GM21447 (cell line): ENCODE measurements at regions not wholly inside any gene's neighbourhood (a gene's known extent, or its start where the extent isn't known, plus 50 kb on each side); places are given as distances from the start of the nearest gene placed in this dataset.

Experiments
- ATAC-seq: cut with Tn5 transposase; IDR thresholded peaks from one replicate; pipeline ENCODE4 v1.9.1; 2021; ENCODE audit not compliant: unreplicated experiment

DNA sequence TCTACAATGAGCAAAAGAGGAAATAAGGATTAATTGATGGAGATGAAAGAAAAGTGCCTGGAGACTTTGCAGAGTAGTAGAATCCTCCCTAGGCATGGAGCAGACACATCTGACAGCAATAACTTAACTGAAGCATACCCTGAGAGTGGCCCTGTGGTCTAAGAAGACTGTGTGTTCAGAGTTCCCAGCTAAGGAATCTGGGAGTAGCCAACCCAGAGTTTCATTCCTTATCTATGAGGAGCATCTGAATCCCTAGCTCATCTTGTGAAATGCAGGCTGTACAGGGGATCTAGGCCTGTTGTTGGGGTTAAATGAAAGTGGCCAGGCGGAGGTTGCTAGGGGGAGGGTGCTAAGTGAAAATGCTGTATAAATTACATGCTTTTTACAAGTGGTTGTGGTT is 233.1 kb upstream of the FBXL7 start:
- no peak for ATAC-seq

- no peak for ATAC-seq
Measured at GRCh38 chr5:15266229-15266628, 233.8 kb upstream of the FBXL7 start.

DNA sequence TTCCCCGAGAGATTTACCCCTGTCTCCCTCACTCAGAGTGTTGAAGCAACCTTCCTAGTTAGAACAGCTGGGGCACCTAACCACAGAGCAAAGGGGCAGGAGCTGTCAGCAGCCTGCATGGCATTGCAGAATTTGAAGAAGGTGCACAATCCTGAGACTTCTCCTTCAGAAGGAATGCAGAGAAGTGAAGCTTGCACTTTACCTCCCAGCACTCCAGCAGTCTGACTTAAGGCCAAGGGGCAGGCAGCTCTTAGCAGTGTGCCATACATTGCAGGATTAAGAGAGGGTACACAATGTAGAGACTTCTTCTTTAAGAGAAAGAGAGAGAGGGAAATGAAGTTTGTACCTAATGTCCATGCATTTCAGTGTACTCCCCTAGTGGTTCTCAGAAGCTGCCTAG is 236.0 kb upstream of the FBXL7 start:
- ATAC-seq = no peak

DNA sequence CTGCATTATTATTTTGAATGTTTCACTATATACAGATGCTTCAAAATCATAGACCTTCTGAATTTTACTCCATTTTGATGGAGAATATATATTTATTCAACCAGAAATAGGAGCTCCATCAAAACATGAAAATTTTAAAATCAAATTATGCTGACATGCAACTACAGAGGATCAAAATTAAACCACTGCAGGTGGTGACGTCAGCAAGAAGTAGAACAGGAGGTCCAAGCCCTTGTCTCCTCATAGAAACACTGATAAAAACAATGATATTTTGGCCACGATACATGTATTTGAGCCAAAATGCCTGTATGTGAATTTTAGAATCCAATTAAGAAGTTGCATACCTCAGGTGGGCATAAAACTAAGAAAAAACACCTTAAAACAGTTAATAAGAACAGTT is 236.6 kb upstream of the FBXL7 start:
- no peak for ATAC-seq

GRCh38 chr5:15261269-15261995 is 238.5 kb upstream of the FBXL7 start:
- ATAC-seq = no peak

GRCh38 chr5:15260356-15261268 is 239.4 kb upstream of the FBXL7 start:
- ATAC-seq = no peak

DNA sequence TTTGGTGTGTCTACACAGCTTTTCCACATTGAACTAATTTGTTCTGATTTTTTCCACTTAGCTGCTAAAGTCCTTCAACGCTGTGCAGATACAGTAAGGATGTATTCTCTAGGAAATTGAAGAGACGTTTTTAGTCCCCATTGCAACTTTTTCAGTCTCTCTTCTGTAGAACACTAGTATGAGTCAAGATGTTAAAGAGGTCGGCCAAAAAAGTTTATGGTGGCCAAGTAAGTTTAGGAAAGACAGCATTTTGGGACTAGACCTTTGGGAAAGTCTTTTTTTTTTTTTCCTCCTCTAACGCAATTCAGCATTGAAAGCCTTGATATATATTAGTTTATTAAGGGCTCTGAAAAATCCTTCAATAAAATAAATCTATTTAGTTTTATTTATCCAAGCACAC is 243.5 kb upstream of the FBXL7 start:
- no peak for ATAC-seq

GRCh38 chr5:15255576-15255975 is 244.4 kb upstream of the FBXL7 start:
- no peak for ATAC-seq

GRCh38 chr5:15254607-15255006 is 245.4 kb upstream of the FBXL7 start:
- no peak for ATAC-seq

DNA sequence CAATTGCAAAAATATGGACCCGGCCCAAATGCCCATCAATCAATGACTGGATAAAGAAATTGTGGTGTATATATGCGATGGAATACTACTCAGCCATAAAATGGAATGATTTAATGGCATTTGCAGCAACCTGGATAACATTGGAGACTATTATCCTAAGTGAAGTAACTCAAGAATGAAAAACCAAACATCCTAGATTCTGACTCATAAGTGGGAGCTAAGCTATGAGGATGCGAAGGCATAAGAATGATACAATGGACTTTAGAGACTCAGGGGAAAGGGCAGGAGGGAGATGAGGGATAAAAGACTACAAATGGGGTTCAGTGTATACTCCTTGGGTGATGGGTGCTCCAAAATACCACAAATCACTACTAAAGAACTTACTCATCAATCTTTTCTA is 247.6 kb upstream of the FBXL7 start:
- no peak for ATAC-seq

DNA sequence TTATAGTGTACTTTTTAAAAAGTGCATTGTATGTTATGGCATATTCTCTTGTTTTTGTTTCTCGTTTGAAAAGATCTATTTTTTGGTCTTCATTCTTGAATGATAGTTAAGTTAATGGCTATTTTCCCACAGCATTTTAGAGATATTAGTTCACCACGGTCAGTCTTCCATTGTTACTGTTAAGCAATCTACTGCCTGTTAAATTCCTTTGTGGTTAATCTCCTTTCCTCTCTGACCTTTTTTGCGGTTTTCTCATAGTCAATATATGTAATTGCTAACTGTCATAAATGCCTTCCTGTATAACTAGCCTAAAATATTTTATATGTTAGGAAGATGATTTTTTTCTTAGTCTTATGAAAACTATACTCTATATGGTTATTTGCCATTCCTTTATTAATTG is 250.8 kb upstream of the FBXL7 start:
- no peak for ATAC-seq

DNA sequence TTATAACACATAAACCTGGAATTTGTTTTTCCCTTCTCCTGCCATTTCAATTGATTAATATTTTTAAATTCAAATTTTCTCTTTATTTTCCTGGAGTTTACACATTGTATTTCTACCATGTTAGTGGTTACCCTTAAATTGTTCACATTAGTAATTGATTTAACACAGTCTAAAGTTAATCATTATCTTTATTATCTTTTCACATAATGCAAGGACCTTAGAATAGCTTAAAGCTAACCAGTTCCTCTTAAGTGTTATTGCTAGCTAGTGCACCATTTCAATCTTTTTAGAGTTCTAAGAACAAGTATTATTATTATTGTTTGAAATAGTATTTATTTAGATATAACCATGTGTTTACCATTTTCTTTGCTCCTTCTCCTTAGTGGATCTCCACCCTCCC is 251.2 kb upstream of the FBXL7 start:
- ATAC-seq = no peak

GRCh38 chr5:15245913-15246312 is 254.1 kb upstream of the FBXL7 start:
- no peak for ATAC-seq

DNA sequence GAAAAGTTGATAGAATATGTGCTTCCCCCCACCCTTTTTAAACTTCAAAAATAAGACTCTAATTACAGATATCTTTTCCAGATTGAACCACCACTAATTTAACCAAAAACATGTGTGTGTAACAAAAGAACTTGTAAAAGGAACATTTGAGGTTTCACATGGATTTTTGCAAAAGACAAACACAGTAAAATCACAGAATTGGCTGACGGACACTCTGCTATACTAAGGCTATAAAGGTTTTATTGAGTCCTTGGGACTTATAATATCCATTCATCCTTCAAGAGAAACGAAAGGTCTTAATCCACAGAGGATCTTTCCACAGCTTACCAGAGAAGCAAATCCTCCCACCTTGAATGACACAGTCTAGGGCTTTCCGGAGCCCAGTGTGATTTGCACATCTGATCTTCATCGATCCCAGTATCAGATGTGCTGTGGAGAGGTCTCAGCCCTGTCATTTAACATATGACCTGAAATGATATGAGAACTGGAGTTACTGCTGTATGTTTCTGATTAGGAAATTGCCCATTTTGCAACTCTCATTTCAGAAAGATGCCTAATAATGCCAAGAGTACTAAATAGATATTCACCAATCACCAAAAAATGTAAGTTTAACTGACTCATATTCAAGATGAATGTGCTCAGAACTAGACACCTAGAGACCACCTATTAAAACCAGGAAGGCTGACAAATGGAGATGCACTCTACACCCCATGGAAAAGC is 256.5 kb upstream of the FBXL7 start:
- ATAC-seq = no peak

DNA sequence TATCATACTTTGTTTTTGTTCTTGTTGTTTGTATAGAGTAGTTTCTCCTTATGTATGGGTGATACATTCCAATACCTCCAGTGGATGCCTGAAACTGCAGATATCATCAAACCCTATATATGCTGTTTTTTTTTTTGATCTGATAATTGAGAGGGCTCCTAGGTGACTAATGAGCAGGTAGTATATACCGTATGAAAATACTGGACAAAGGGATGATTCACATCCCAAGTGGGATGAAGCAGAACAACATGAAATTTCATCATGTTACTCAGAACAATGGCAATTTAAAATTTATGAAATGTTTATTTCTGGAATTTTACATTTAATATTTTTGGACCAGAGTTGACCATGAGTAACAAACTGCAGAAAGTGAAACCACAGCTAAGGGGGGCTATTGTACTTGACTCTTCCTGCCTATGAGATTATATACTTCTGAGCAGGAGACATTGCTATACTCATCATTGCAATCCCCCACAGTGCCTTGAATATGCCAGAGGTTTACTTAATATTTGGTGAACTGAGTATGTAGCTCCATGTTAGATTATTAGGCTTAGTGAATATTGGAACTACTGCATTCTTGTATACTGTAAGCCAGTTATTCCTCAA is 258.7 kb upstream of the FBXL7 start:
- ATAC-seq = no peak

- no peak for ATAC-seq
Measured at GRCh38 chr5:15238006-15238405, 262.0 kb upstream of the FBXL7 start.

DNA sequence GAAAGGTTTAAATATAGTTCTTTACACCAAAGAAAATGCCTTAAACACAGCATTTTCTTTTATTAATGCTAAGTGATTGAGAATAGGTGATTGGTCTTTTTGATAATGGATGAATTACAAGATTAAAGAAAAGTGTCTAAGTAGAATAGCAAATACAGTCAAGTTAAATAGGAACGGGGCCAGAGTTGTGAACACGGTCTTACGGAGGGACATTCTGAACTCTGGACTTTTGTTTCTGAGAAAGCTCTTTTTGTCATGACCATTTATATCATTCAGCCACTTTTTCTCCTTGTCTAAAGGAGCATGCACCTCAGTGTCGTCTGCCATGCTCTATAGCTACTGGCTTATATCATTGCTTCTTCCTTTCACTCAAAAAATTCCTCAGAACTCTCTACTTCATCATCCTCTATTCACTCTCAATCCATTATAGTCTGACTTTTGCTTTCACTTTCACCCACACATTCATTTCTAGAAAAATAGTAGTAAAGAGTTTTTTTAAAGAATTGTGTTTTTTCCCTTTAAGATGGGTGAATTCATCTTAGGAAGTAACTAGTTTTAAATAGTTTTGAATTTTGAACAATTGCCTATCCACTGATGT is 263.0 kb upstream of the FBXL7 start:
- ATAC-seq = no peak

GRCh38 chr5:15234911-15235310 is 265.1 kb upstream of the FBXL7 start:
- ATAC-seq = no peak

- no peak for ATAC-seq
Measured at GRCh38 chr5:15234366-15234765, 265.6 kb upstream of the FBXL7 start.

DNA sequence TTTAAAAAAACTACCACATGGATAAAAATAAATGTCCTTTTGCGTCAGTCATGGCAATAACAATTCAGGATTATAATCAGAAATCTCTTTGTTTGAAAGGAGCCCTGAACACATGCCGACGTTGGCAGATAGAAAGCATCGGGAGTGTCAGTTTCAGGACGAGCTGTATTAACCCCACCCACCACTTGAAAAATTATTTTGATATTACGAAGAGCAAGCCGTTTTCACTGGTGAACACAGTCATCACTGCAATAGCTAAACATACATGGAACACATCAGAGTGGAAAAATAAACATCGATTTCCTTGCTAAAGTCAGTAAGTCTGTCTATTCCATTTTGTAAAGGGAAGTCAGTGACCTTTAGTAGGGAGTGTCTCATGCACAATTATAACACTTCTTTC is 266.4 kb upstream of the FBXL7 start:
- ATAC-seq = no peak

GRCh38 chr5:15222156-15222555 is 277.8 kb upstream of the FBXL7 start:
- ATAC-seq = no peak
